ENCODE measurements at regions not wholly inside any gene's neighbourhood (a gene's known extent, or its start where the extent isn't known, plus 50 kb on each side); places are given as distances from the start of the nearest gene placed in this dataset.

DNA sequence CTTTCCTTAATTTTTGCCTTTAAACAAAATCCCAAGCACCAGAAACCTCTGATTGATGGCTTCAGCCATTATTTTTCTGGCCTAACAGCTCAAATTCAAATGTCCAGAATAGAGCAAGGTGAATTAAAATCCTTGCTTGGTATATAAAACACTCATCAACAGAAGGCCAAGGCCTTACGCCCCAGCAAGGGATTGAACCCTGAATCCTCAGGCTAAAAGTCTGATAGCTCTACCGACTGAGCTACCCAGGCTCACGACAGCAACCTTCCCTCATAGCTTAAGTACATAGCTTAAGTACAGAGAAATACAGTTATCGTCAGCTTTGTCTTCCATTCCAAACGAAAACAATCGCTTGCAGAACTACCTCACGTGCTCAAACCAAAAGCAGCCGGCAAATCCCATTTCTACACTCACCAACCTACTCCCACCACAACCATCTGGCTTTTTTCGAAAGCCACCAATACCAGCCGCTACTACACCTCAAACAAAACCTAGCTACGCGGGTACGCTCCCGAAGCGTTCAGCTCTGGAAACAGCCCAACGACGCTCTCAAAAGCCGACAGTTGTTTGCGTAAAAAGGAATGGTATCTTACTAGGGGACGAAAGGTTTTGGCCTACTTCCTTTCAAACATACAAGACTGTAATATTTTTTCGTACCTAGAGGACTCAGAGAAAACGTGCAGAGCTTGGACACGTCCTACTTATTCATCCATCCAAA lies 167.5 kb downstream of the GPX5 start:
- Mint-ChIP-seq H3K36me3 (ENCODE audit: low read depth, unreplicated experiment) (peaks cover 6% of the 10 kb centered on the region), H3K27me3 (ENCODE audit: unreplicated experiment) (peaks cover 28% of the 10 kb centered on the region), H3K4me3 (ENCODE audit: unreplicated experiment) (peak overlapping the region; percentile 77), H3K4me1 (ENCODE audit: unreplicated experiment) (peaks cover 60% of the 10 kb centered on the region), H3K27ac (ENCODE audit: unreplicated experiment) (no peak overlapping the region), H3K9me3 (ENCODE audit: unreplicated experiment) (no peaks in the 10 kb centered on the region)
- TF ChIP-seq, protein P1, sequence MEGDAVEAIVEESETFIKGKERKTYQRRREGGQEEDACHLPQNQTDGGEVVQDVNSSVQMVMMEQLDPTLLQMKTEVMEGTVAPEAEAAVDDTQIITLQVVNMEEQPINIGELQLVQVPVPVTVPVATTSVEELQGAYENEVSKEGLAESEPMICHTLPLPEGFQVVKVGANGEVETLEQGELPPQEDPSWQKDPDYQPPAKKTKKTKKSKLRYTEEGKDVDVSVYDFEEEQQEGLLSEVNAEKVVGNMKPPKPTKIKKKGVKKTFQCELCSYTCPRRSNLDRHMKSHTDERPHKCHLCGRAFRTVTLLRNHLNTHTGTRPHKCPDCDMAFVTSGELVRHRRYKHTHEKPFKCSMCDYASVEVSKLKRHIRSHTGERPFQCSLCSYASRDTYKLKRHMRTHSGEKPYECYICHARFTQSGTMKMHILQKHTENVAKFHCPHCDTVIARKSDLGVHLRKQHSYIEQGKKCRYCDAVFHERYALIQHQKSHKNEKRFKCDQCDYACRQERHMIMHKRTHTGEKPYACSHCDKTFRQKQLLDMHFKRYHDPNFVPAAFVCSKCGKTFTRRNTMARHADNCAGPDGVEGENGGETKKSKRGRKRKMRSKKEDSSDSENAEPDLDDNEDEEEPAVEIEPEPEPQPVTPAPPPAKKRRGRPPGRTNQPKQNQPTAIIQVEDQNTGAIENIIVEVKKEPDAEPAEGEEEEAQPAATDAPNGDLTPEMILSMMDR (IDR thresholded peaks at IDR 0.05; ENCODE audit: unreplicated experiment) = no peak
- DNase-seq (ENCODE audit: low spot score) = no peak

DNA sequence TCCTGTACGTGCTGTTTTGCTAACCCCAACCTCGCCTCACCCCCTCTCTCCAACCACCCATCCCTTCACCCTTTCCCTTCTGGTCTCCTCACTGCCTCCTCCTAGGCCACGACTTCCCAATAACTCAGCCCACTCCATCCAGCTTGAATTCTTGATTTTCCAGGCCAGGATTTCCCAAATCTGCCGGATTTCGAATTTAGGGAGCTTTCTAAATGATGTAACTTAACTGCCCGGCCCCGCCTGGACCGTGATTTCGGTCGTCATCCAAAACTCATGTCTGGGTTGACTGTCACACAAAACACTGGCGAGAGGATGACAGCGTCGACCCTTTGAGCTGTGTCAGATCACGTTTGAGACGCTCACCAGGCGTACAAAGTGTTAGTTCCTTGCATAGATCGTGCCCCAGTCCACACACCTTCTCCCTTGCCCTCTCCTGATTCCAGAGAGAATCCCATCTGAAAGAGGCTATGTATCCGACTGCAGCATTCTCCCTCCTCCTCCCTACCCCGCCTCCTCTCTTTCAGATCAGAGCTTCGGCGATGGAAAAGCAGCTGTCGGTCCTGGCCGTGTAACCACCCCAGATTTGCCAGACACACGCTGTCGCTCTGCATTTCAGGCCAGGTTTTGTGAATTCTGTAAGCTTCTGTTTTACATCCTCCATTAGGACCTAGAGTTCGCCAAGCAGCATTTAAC lies 168.2 kb downstream of the GPX5 start:
- peak; percentile 22 for DNase-seq (ENCODE audit: low spot score)
- H3K4me1 Mint-ChIP-seq (ENCODE audit: unreplicated experiment) = peaks cover 58% of the 10 kb centered on the region
- TF ChIP-seq, protein P1 (IDR thresholded peaks at IDR 0.05; ENCODE audit: unreplicated experiment) = no peak
- H3K4me3 Mint-ChIP-seq (ENCODE audit: unreplicated experiment) = peak overlapping the region; percentile 77
- H3K27ac Mint-ChIP-seq (ENCODE audit: unreplicated experiment) = no peak overlapping the region
- H3K9me3 Mint-ChIP-seq (ENCODE audit: unreplicated experiment) = no peaks in the 10 kb centered on the region
- peaks cover 6% of the 10 kb centered on the region for H3K36me3 Mint-ChIP-seq (ENCODE audit: low read depth, unreplicated experiment)
- peaks cover 28% of the 10 kb centered on the region for H3K27me3 Mint-ChIP-seq (ENCODE audit: unreplicated experiment)

DNA sequence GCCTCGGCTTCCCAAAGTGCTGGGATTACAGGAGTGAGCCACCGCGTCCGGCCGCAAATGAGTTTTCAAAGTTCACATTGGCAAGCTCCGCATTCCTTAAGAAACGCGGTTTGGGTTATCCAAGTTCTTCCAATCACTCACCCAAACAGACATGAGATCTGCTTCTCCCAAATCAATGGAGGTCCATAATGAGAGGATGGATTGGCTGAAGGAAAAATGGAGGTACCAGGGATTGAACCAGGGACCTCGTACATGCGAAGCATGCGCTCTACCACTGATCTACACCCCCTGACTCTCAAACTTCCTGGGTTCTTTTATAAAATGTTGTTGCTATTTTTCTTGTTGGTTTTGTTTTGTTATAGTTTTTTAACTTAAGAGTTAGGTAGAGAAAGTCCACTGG lies 170.0 kb downstream of the GPX5 start:
- Mint-ChIP-seq H3K36me3 (ENCODE audit: low read depth, unreplicated experiment) (peaks cover 6% of the 10 kb centered on the region), H3K9me3 (ENCODE audit: unreplicated experiment) (no peaks in the 10 kb centered on the region), H3K4me3 (ENCODE audit: unreplicated experiment) (peak overlapping the region; percentile 74), H3K27ac (ENCODE audit: unreplicated experiment) (no peak overlapping the region), H3K27me3 (ENCODE audit: unreplicated experiment) (peaks cover 26% of the 10 kb centered on the region), H3K4me1 (ENCODE audit: unreplicated experiment) (peaks cover 46% of the 10 kb centered on the region)
- TF ChIP-seq, protein P1 (IDR thresholded peaks at IDR 0.05; ENCODE audit: unreplicated experiment) = no peak
- no peak for DNase-seq (ENCODE audit: low spot score)

DNA sequence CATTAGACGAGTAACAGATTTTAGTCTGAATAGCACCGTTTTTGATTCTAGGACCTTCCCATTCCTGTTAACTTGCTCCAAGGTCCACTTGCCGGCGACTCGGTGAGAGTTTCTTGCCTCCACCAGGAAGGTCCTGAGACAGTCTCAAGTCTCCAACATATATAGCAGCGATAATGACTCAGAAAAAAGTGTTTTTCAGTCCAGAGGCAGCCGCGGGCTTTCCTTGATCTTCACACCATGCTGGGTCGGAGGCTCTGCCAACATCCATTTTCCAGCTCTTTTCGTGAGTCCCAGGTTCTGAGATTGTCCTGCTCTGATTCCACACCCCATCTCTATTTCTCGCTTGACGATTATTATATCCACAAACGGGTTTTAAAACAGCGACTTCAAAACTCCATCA lies 170.5 kb downstream of the GPX5 start:
- no peaks in the 10 kb centered on the region for H3K9me3 Mint-ChIP-seq (ENCODE audit: unreplicated experiment)
- TF ChIP-seq, protein P1 (IDR thresholded peaks at IDR 0.05; ENCODE audit: unreplicated experiment) = no peak
- no peak overlapping the region for H3K27ac Mint-ChIP-seq (ENCODE audit: unreplicated experiment)
- peak overlapping the region; percentile 74 for H3K4me3 Mint-ChIP-seq (ENCODE audit: unreplicated experiment)
- H3K36me3 Mint-ChIP-seq (ENCODE audit: low read depth, unreplicated experiment) = peaks cover 6% of the 10 kb centered on the region
- DNase-seq (ENCODE audit: low spot score) = no peak
- H3K4me1 Mint-ChIP-seq (ENCODE audit: unreplicated experiment) = peaks cover 46% of the 10 kb centered on the region
- peaks cover 26% of the 10 kb centered on the region for H3K27me3 Mint-ChIP-seq (ENCODE audit: unreplicated experiment)

DNA sequence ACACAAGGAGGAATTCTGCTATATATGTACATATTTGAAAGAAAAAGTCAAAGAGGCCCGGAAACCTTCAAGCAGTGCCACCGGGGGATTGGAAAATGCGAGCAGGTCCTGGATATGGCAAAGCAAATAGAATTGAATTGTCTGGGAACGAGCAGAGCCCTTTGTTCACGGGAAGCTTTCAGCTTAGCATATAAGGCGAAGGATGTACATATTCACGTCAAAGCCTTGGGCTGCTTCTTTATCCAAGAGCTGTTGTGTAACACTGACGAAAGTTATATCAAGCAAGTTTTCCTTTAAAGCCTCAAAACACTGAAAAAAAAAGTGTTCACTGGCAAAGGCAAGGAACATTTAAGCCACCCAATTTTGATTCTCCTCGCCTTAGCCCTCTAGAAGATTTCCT lies 171.0 kb downstream of the GPX5 start:
- peaks cover 26% of the 10 kb centered on the region for H3K27me3 Mint-ChIP-seq (ENCODE audit: unreplicated experiment)
- H3K9me3 Mint-ChIP-seq (ENCODE audit: unreplicated experiment) = no peaks in the 10 kb centered on the region
- TF ChIP-seq, protein P1 (IDR thresholded peaks at IDR 0.05; ENCODE audit: unreplicated experiment) = no peak
- no peak overlapping the region for H3K27ac Mint-ChIP-seq (ENCODE audit: unreplicated experiment)
- peaks cover 46% of the 10 kb centered on the region for H3K4me1 Mint-ChIP-seq (ENCODE audit: unreplicated experiment)
- peaks cover 6% of the 10 kb centered on the region for H3K36me3 Mint-ChIP-seq (ENCODE audit: low read depth, unreplicated experiment)
- peak overlapping the region; percentile 74 for H3K4me3 Mint-ChIP-seq (ENCODE audit: unreplicated experiment)
- DNase-seq (ENCODE audit: low spot score) = no peak

Data from endothelial cell (in vitro differentiated cells).